Endothelial cell of umbilical vein (primary cell): ENCODE measurements at regions not wholly inside any gene's neighbourhood (a gene's known extent, or its start where the extent isn't known, plus 50 kb on each side); places are given as distances from the start of the nearest gene placed in this dataset.

Experiments
- BruUV-seq: library from RNA; stranded (reverse); fragments of 400-500 nt; replicated peaks from 2 replicates; lab custom pipeline; 2021; lab: Mats Ljungman, UMichigan
- CTCF ChIA-PET: fragments of 300-600, 350-600 bp; sonication (Branson Sonifier 250); formaldehyde crosslinking; loops from one replicate; lab custom pipeline; 2021; ENCODE audit warnings: antibody characterized with exemption, inconsistent platforms; lab: Charles Lee
- POLR2A ChIA-PET: fragments of 300-600, 350-600 bp; sonication (Branson Sonifier 250); formaldehyde crosslinking; loops from one replicate; lab custom pipeline; 2021; ENCODE audit warnings: antibody characterized with exemption, inconsistent platforms; lab: Charles Lee
- DNase-seq: peaks from one replicate; pipeline ENCODE4 v3.0.0-alpha.2; 2011; ENCODE audit warnings: low read depth, low spot score
- FAIRE-seq: peaks from 2 replicates; lab custom pipeline; 2011; peaks lifted over from hg19 to GRCh38; lab: Jason Lieb, UNC
- H2AFZ ChIP-seq: 2 replicates; pipeline ENCODE4 v1.6.0; 2012; ENCODE audit warnings: low read depth, low read length, control low read depth, inconsistent platforms
- H3K27ac ChIP-seq: 2 replicates; pipeline ENCODE4 v1.5.1; 2011; ENCODE audit warnings: low read depth, mild to moderate bottlenecking, control low read depth, low read length, moderate library complexity; ENCODE audit not compliant: insufficient read depth
- H3K27me3 ChIP-seq, 2 experiments: 2 replicates each; pipeline versions ENCODE4 v1.6.0 to v1.6.1; 2011; ENCODE audit warnings: low read length in 2 of 2, mixed read lengths in 1 of 2; ENCODE audit not compliant: control insufficient read depth in 2 of 2, insufficient read depth in 2 of 2
- H3K36me3 ChIP-seq, 2 experiments: 2 replicates in 1 of 2; 3 replicates in 1 of 2; pipeline ENCODE4 v1.5.1; 2011; ENCODE audit warnings: low read length in 2 of 2, mild to moderate bottlenecking in 1 of 2, moderate library complexity in 1 of 2; ENCODE audit not compliant: control insufficient read depth in 2 of 2, insufficient read depth in 2 of 2; ENCODE audit errors: extremely low read depth in 1 of 2
- H3K4me1 ChIP-seq: 3 replicates; pipeline ENCODE4 v1.5.1; 2011; ENCODE audit warnings: mild to moderate bottlenecking, low read length; ENCODE audit not compliant: control insufficient read depth, insufficient read depth; ENCODE audit errors: extremely low read depth
- H3K4me2 ChIP-seq: 2 replicates; pipeline ENCODE4 v1.6.1; 2011; ENCODE audit warnings: low read length, control low read depth, mixed read lengths; ENCODE audit not compliant: insufficient read depth
- H3K4me3 ChIP-seq, 3 experiments: fragments of 200-600 bp in 1 of 3; sonication (generic), shearing (Covaris generic) in 1 of 3; replicated peaks in 1 of 3; 2 replicates each; pipeline ENCODE4 v1.5.1; 2011 to 2016; ENCODE audit warnings: control low read depth in 3 of 3, low read length in 3 of 3, mild to moderate bottlenecking in 2 of 3, inconsistent platforms in 1 of 3, low read depth in 1 of 3, moderate library complexity in 1 of 3; ENCODE audit not compliant: insufficient read depth in 1 of 3
- H3K79me2 ChIP-seq: 2 replicates; pipeline ENCODE4 v1.6.0; 2012; ENCODE audit warnings: low read length, inconsistent platforms; ENCODE audit not compliant: control insufficient read depth, insufficient read depth
- H3K9ac ChIP-seq: replicated peaks from 2 replicates; pipeline ENCODE3; 2011; ENCODE audit warnings: low read length, control low read depth; ENCODE audit not compliant: insufficient read depth; ENCODE audit errors: extremely low read depth
- H3K9me1 ChIP-seq: replicated peaks from 3 replicates; pipeline ENCODE4 v1.6.0; 2011; ENCODE audit warnings: mild to moderate bottlenecking, low read length; ENCODE audit not compliant: control insufficient read depth, insufficient read depth; ENCODE audit errors: extremely low read depth
- H3K9me3 ChIP-seq: replicated peaks from 2 replicates; pipeline ENCODE4 v1.5.1; 2012; ENCODE audit warnings: low read length, inconsistent platforms; ENCODE audit not compliant: control insufficient read depth, insufficient read depth
- H4K20me1 ChIP-seq: replicated peaks from 2 replicates; pipeline ENCODE3; 2011; ENCODE audit warnings: mild to moderate bottlenecking, low read length; ENCODE audit not compliant: control insufficient read depth, insufficient read depth; ENCODE audit errors: extremely low read depth
- CTCF ChIP-seq, 2 donors: IDR thresholded peaks; 1 replicate in 1 of 2; 2 replicates in 1 of 2; pipeline ENCODE4 v1.5.1; 2011; ENCODE audit warnings: low read length in 2 of 2, mild to moderate bottlenecking in 2 of 2, moderate library complexity in 2 of 2, control low read depth in 1 of 2, inconsistent platforms in 1 of 2, low read depth in 1 of 2; ENCODE audit not compliant: insufficient read depth in 1 of 2; ENCODE audit errors: extremely low read depth in 1 of 2
- EZH2 ChIP-seq: IDR thresholded peaks from 2 replicates; pipeline ENCODE4 v1.6.1; 2012; ENCODE audit warnings: borderline replicate concordance, low read depth, mild to moderate bottlenecking, moderate library complexity, low read length, inconsistent platforms; ENCODE audit not compliant: severe bottlenecking
- FOS ChIP-seq: IDR thresholded peaks from 2 replicates; pipeline ENCODE4 v1.6.1; 2011; ENCODE audit warnings: mild to moderate bottlenecking, low read length, moderate library complexity, borderline replicate concordance; ENCODE audit not compliant: insufficient read depth
- GATA2 ChIP-seq: IDR thresholded peaks from 2 replicates; pipeline ENCODE4 v1.7.0; 2011; ENCODE audit warnings: low read depth, mild to moderate bottlenecking, moderate library complexity, mixed read lengths, low read length; ENCODE audit not compliant: insufficient read length, insufficient read depth
- JUN ChIP-seq: IDR thresholded peaks from 2 replicates; pipeline ENCODE4 v1.6.1; 2011; ENCODE audit warnings: borderline replicate concordance, low read depth; ENCODE audit not compliant: insufficient read length, insufficient read depth
- MYC ChIP-seq: IDR thresholded peaks from one replicate; pipeline ENCODE4 v1.6.1; 2011; ENCODE audit warnings: mild to moderate bottlenecking, low read depth, low read length
- POLR2A ChIP-seq: IDR thresholded peaks from 2 replicates; pipeline ENCODE4 v1.6.1; 2012; ENCODE audit warnings: low read depth, mild to moderate bottlenecking, control low read depth, low read length
- POLR2AphosphoS5 ChIP-seq: IDR thresholded peaks from 2 replicates; pipeline ENCODE4 v1.6.1; 2012; ENCODE audit warnings: low read depth, mild to moderate bottlenecking, control low read depth, low read length, moderate library complexity; ENCODE audit not compliant: insufficient read depth
- dilution Hi-C: fragments of 300-500 bp; cut with MboI; formaldehyde crosslinking; loops from one replicate; pipeline ENCODE4 v1.15.0; 2019; ENCODE audit warnings: low sequenced_read_pairs; ENCODE audit not compliant: extremely low pct_ligation_motif_present
- intact Hi-C: fragments of 100-400 bp; cut with micrococcal nuclease; formaldehyde crosslinking; loops from one replicate; pipeline ENCODE4 v1.10.0; 2022
- TF ChIP-seq, protein P1 (sequence below): IDR thresholded peaks from 2 replicates; pipeline ENCODE4 v1.6.1; 2011; ENCODE audit not compliant: insufficient read depth, insufficient read length

DNA sequence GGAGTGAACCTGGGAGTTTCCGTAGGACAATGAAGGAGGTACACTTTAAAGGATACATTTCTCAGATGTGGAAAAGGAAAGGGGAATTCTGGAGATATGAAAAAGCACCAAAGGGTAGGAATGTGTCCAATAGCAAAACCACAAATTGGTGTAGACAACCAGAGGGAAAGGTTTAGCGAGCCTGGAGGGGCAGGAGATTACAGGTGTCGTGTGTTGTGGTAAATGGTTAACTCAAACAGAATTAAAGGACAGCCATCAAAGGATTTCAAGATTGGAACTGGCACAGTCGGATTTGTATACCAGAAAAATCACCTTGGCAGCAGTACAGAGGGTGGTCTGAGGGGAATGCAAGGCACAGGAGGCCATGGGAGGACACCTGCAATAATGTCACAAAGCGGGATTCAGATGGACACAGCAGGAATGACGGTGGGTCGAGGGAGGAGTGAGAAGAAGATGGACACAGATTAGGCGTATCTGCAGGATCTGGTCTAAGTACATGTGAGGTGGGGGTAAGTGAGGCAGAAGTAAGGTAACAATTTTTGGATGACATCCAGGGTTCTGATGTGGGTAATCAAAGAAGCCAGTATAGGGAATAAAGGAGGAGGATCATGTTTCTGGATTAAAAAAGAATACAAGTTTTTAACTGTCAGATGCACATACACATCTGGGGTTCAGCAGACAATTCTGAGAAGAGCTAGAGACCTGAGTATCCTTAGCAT, 361.6 kb downstream of the KLF12 start:
- ChIA-PET CTCF (interaction anchor here (1.2 to 1.5 kb wide), 3 partner anchors 9 to 514 kb away, joined by 3 to 4 read pairs (median 3); no protein-coding TSS in a partner anchor), POLR2A (no interaction called here)
- H3K4me2 ChIP-seq: no peak overlapping the region
- FAIRE-seq: no peak
- no peak overlapping the region for H3K27ac ChIP-seq
- H3K79me2 ChIP-seq: no peaks in the 10 kb centered on the region
- no peak overlapping the region for H2AFZ ChIP-seq
- H3K27me3 ChIP-seq: no peaks in the 10 kb centered on the region
- H4K20me1 ChIP-seq: no peaks in the 10 kb centered on the region
- H3K9ac ChIP-seq: no peak overlapping the region
- no peaks in the 10 kb centered on the region for H3K36me3 ChIP-seq
- no TSS peak for BruUV-seq
- no peak for DNase-seq
- peaks cover 17% of the 10 kb centered on the region for H3K4me1 ChIP-seq
- intact Hi-C loops: no loop called here
- no peaks in the 10 kb centered on the region for H3K9me1 ChIP-seq
- TF ChIP-seq POLR2AphosphoS5: no peak
- no peak for TF ChIP-seq CTCF (IDR thresholded peaks at IDR 0.05; ENCODE audit: extremely low read depth in 1 of 2, insufficient read depth in 1 of 2, low read depth in 1 of 2, low read length in 2 of 2)
- no peak for TF ChIP-seq FOS
- TF ChIP-seq MYC: no peak
- TF ChIP-seq, protein P1, sequence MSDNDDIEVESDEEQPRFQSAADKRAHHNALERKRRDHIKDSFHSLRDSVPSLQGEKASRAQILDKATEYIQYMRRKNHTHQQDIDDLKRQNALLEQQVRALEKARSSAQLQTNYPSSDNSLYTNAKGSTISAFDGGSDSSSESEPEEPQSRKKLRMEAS: no peak
- TF ChIP-seq POLR2A: no peak
- TF ChIP-seq GATA2: no peak
- TF ChIP-seq JUN: no peak
- TF ChIP-seq EZH2: no peak
- H3K4me3 ChIP-seq: no peak overlapping the region
- no peaks in the 10 kb centered on the region for H3K9me3 ChIP-seq
- dilution Hi-C loops: no loop called here
